ENCODE measurements at regions not wholly inside any gene's neighbourhood (a gene's known extent, or its start where the extent isn't known, plus 50 kb on each side); places are given as distances from the start of the nearest gene placed in this dataset.

- no peaks in the 10 kb centered on the region for H3K27me3 ChIP-seq (ENCODE audit: control insufficient read depth in 1 of 2, insufficient read depth in 2 of 2, low read length in 2 of 2)
- peak in 2 of 14 experiments; percentile 35 to 37 for DNase-seq
- no peak overlapping the region for H3K4me3 ChIP-seq (ENCODE audit: low read length)
- no peak for ATAC-seq (ENCODE audit: poor library complexity)
- H3K36me3 ChIP-seq (ENCODE audit: insufficient read depth, low read length) = no peaks in the 10 kb centered on the region
- H3K9me3 ChIP-seq (ENCODE audit: control insufficient read depth in 1 of 2, insufficient read depth in 1 of 2, low read length in 2 of 2) = no peaks in the 10 kb centered on the region
- ChIA-PET POLR2A (no interaction called here), CTCF (no interaction called here)
- intact Hi-C loops (cut with DNase I, micrococcal nuclease) = no loop called here
- no peaks in the 10 kb centered on the region for H3K4me1 ChIP-seq (ENCODE audit: insufficient read depth, low read length)
- no peak overlapping the region for H3K27ac Mint-ChIP-seq
- no peak overlapping the region for H3K4me3 Mint-ChIP-seq
- no peak for TF ChIP-seq CTCF (IDR thresholded peaks at IDR 0.05)
- H3K27me3 Mint-ChIP-seq = no peaks in the 10 kb centered on the region
- H3K4me1 Mint-ChIP-seq (ENCODE audit: low read depth) = peaks cover 25% of the 10 kb centered on the region
- H3K36me3 Mint-ChIP-seq (ENCODE audit: low read depth) = peaks cover 13% of the 10 kb centered on the region
- no peaks in the 10 kb centered on the region for H3K9me3 Mint-ChIP-seq
- no peak overlapping the region for H3K27ac ChIP-seq (ENCODE audit: low read depth in 1 of 2, low read length in 2 of 2)
These were observed 352.4 kb downstream of the UTRN start for GRCh38 chr6:144637541-144637940.

GRCh38 chr6:144639654-144640053 is 354.5 kb downstream of the UTRN start:
- H3K4me3 Mint-ChIP-seq = no peak overlapping the region
- POLR2A ChIA-PET = no interaction called here
- no peak overlapping the region for H3K27ac Mint-ChIP-seq
- no peaks in the 10 kb centered on the region for H3K9me3 Mint-ChIP-seq
- no peak for TF ChIP-seq CTCF (IDR thresholded peaks at IDR 0.05)
- H3K27me3 Mint-ChIP-seq = no peaks in the 10 kb centered on the region
- Histone ChIP-seq H3K36me3 (ENCODE audit: insufficient read depth, low read length) (no peaks in the 10 kb centered on the region), H3K4me3 (ENCODE audit: low read length) (no peak overlapping the region), H3K4me1 (ENCODE audit: insufficient read depth, low read length) (no peaks in the 10 kb centered on the region), H3K27ac (ENCODE audit: low read depth in 1 of 2, low read length in 2 of 2) (no peak overlapping the region), H3K27me3 (ENCODE audit: control insufficient read depth in 1 of 2, insufficient read depth in 2 of 2, low read length in 2 of 2) (no peaks in the 10 kb centered on the region), H3K9me3 (ENCODE audit: control insufficient read depth in 1 of 2, insufficient read depth in 1 of 2, low read length in 2 of 2) (no peaks in the 10 kb centered on the region)
- intact Hi-C loops (cut with DNase I, micrococcal nuclease) = no loop called here
- DNase-seq (no peak), ATAC-seq (ENCODE audit: poor library complexity) (no peak)
- CTCF ChIA-PET = no interaction called here
- H3K36me3 Mint-ChIP-seq (ENCODE audit: low read depth) = peaks cover 16% of the 10 kb centered on the region
- peaks cover 26% of the 10 kb centered on the region for H3K4me1 Mint-ChIP-seq (ENCODE audit: low read depth)

- Histone ChIP-seq H3K9me3 (ENCODE audit: control insufficient read depth in 1 of 2, insufficient read depth in 1 of 2, low read length in 2 of 2) (no peaks in the 10 kb centered on the region), H3K4me1 (ENCODE audit: insufficient read depth, low read length) (no peaks in the 10 kb centered on the region), H3K27me3 (ENCODE audit: control insufficient read depth in 1 of 2, insufficient read depth in 2 of 2, low read length in 2 of 2) (no peaks in the 10 kb centered on the region), H3K4me3 (ENCODE audit: low read length) (no peak overlapping the region), H3K27ac (ENCODE audit: low read depth in 1 of 2, low read length in 2 of 2) (no peak overlapping the region), H3K36me3 (ENCODE audit: insufficient read depth, low read length) (no peaks in the 10 kb centered on the region)
- ATAC-seq (ENCODE audit: poor library complexity) (no peak), DNase-seq (no peak)
- H3K9me3 Mint-ChIP-seq = no peaks in the 10 kb centered on the region
- TF ChIP-seq CTCF (IDR thresholded peaks at IDR 0.05) = no peak
- H3K27me3 Mint-ChIP-seq = no peaks in the 10 kb centered on the region
- no peak overlapping the region for H3K27ac Mint-ChIP-seq
- POLR2A ChIA-PET = no interaction called here
- H3K36me3 Mint-ChIP-seq (ENCODE audit: low read depth) = peaks cover 22% of the 10 kb centered on the region
- intact Hi-C loops (cut with DNase I, micrococcal nuclease) = no loop called here
- CTCF ChIA-PET = no interaction called here
- peaks cover 36% of the 10 kb centered on the region for H3K4me1 Mint-ChIP-seq (ENCODE audit: low read depth)
- H3K4me3 Mint-ChIP-seq = no peak overlapping the region
These were observed 356.2 kb downstream of the UTRN start for GRCh38 chr6:144641286-144641685.

Data from CD4-positive, alpha-beta T cell (primary cell).